Large intestine (tissue), 3 donors: ENCODE measurements at regions not wholly inside any gene's neighbourhood (a gene's known extent, or its start where the extent isn't known, plus 50 kb on each side); places are given as distances from the start of the nearest gene placed in this dataset.
"Not testable (repeated sequence)": the region's sequence is repeated elsewhere in the genome, so short reads cannot be mapped to it uniquely, and the experiment has no call there.

ENCODE experiments used
- DNase-seq, 2 donors: peaks; one replicate each; pipeline versions ENCODE4 v3.0.0 to v3.0.0-alpha.2; 2013
- H3K27ac ChIP-seq: one replicate; pipeline ENCODE4 v1.5.1; 2013; ENCODE audit warnings: low read length
- H3K27me3 ChIP-seq: 2 replicates; pipeline ENCODE4 v1.6.1; 2013; ENCODE audit warnings: low read length; ENCODE audit not compliant: control insufficient read depth, insufficient read depth
- H3K36me3 ChIP-seq: 2 replicates; pipeline ENCODE4 v1.6.1; 2013; ENCODE audit warnings: low read length; ENCODE audit not compliant: control insufficient read depth, insufficient read depth
- H3K4me1 ChIP-seq: one replicate; pipeline ENCODE4 v1.6.1; 2013; ENCODE audit warnings: low read length; ENCODE audit not compliant: control insufficient read depth, insufficient read depth
- H3K4me3 ChIP-seq: one replicate; pipeline ENCODE4 v1.5.1; 2013; ENCODE audit warnings: low read length
- H3K9me3 ChIP-seq: one replicate; pipeline ENCODE4 v1.6.1; 2013; ENCODE audit warnings: mild to moderate bottlenecking, low read depth, low read length, moderate library complexity; ENCODE audit not compliant: control insufficient read depth
- WGBS: methylation state at CpG from one replicate; pipeline ENCODE4 v1.1.5; 2013; ENCODE audit warnings: low lambda C conversion rate; ENCODE audit not compliant: insufficient coverage; 5-methylcytosine and 5-hydroxymethylcytosine counted together

- Histone ChIP-seq H3K27ac (no peak overlapping the region), H3K4me3 (no peak overlapping the region), H3K36me3 (no peaks in the 10 kb centered on the region), H3K4me1 (no peaks in the 10 kb centered on the region), H3K9me3 (no peaks in the 10 kb centered on the region), H3K27me3 (peaks cover 2% of the 10 kb centered on the region)
- no CpG with 5 or more reads among the region's 6 CpGs for WGBS
- no peak for DNase-seq
Observed at GRCh38 chr5:127186657-127187056, 103.9 kb upstream of the MEGF10 start.

- DNase-seq, result no peak
- H3K27ac ChIP-seq, result no peak overlapping the region
- H3K4me1 ChIP-seq, result peaks cover 3% of the 10 kb centered on the region
- H3K27me3 ChIP-seq, result peaks cover 2% of the 10 kb centered on the region
- no peak overlapping the region for H3K4me3 ChIP-seq
- no peaks in the 10 kb centered on the region for H3K36me3 ChIP-seq
- H3K9me3 ChIP-seq, result no peaks in the 10 kb centered on the region
- 86% methylated on average over 1 of the region's 5 CpGs for WGBS
Observed at GRCh38 chr5:127187706-127188105, 102.9 kb upstream of the MEGF10 start.

- no CpG with 5 or more reads among the region's 3 CpGs for WGBS
Observed at GRCh38 chr5:127192150-127192549, 98.4 kb upstream of the MEGF10 start.

DNA sequence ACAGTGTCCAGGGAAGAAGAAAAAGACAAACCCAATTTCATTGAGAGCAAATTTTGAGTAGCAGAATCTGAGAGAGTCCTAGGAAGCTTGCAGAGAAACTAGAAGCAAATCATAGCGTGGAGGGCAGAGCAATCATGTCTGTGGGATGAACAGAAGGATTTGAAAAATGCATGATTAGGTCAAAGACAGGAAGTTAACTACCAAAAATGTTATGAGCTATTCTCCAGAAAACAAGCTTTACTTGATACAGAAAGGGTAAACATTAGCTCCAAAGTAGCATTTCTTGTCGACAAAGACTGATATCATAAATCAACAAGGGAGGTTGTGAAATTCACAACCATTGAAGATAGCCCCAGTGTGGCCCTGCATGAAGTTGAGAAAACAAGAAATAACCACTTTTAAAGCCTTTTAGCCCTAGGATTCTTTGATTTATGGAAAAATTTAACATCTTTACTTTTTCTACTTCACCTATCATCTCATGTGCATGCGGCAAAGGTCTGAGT is 97.7 kb upstream of the MEGF10 start:
- H3K27me3 ChIP-seq, result no peaks in the 10 kb centered on the region
- peaks cover 4% of the 10 kb centered on the region for H3K4me1 ChIP-seq
- H3K4me3 ChIP-seq, result no peak overlapping the region
- WGBS, result no CpG with 5 or more reads among the region's 3 CpGs
- H3K9me3 ChIP-seq, result no peaks in the 10 kb centered on the region
- no peaks in the 10 kb centered on the region for H3K36me3 ChIP-seq
- DNase-seq, result peak; percentile 3 to 47
- no peak overlapping the region for H3K27ac ChIP-seq

More at GRCh38 chr5:127192150-127192549, 98.4 kb upstream of the MEGF10 start:
- Histone ChIP-seq H3K27me3 (peaks cover 2% of the 10 kb centered on the region), H3K9me3 (no peaks in the 10 kb centered on the region), H3K27ac (no peak overlapping the region), H3K4me3 (no peak overlapping the region), H3K36me3 (no peaks in the 10 kb centered on the region), H3K4me1 (peaks cover 4% of the 10 kb centered on the region)
- DNase-seq, result no peak

DNA sequence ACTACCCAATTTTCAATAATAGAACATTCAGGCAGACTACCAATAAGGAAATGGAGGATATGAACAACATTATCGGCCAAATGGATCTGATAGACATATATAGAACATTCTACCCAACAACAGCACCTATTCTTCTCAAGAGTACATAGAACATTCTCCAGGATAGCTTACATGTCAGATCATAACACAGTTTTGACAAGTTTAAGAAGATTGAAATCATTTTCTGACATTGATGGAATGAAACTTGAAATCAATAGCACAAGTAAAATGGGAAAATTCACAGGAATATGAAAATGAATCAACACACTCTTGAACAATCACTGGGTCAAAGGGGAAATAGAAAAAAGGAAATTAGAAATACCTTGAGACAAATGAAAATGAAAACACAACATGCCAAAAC is 94.6 kb upstream of the MEGF10 start:
- WGBS, result 86% methylated on average over 1 of the region's 1 CpG
- H3K27ac ChIP-seq, result no peak overlapping the region
- no peaks in the 10 kb centered on the region for H3K9me3 ChIP-seq
- H3K27me3 ChIP-seq, result no peaks in the 10 kb centered on the region
- no peak overlapping the region for H3K4me3 ChIP-seq
- H3K4me1 ChIP-seq, result peaks cover 4% of the 10 kb centered on the region
- H3K36me3 ChIP-seq, result no peaks in the 10 kb centered on the region
- no peak for DNase-seq

GRCh38 chr5:127197402-127198167 is 93.0 kb upstream of the MEGF10 start:
- H3K27me3 ChIP-seq, H3K36me3 ChIP-seq, H3K27ac ChIP-seq, H3K9me3 ChIP-seq, H3K4me3 ChIP-seq, H3K4me1 ChIP-seq: not testable (repeated sequence)
- WGBS, result no CpG with 5 or more reads among the region's 4 CpGs
- peak; percentile 4 to 18 for DNase-seq

GRCh38 chr5:127202738-127203137 is 87.9 kb upstream of the MEGF10 start:
- DNase-seq, result not testable (repeated sequence)
- WGBS, result no CpG with 5 or more reads among the region's 4 CpGs

DNA sequence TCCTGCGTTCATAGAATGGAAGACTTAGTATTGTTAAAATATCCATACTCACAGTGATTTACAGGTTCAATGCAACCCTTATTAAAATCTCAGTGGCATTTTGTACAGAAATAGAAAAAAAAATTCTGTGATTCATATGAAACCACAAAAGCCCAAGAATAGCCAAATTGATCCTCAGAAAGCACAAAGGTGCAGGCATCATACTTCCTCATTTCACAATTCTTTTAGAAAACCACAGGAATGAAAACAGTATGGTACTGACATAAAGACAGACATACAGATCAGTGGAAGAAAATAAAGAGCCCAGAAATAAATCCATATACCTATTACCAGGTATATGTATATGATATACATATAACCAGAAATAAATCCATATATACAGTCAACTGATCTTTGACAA is 86.8 kb upstream of the MEGF10 start:
- Histone ChIP-seq H3K36me3 (no peaks in the 10 kb centered on the region), H3K27me3 (no peaks in the 10 kb centered on the region), H3K4me1 (no peaks in the 10 kb centered on the region), H3K4me3 (no peak overlapping the region), H3K9me3 (no peaks in the 10 kb centered on the region), H3K27ac (no peak overlapping the region)
- WGBS, result 100% methylated on average over 1 of the region's 1 CpG
- DNase-seq, result no peak

More at GRCh38 chr5:127202738-127203137, 87.9 kb upstream of the MEGF10 start:
- H3K27me3 ChIP-seq, H3K27ac ChIP-seq, H3K4me3 ChIP-seq, H3K4me1 ChIP-seq, H3K36me3 ChIP-seq, H3K9me3 ChIP-seq: not testable (repeated sequence)

GRCh38 chr5:127205147-127205546 is 85.4 kb upstream of the MEGF10 start:
- Histone ChIP-seq H3K27me3 (peaks cover 2% of the 10 kb centered on the region), H3K36me3 (no peaks in the 10 kb centered on the region), H3K4me3 (no peak overlapping the region), H3K27ac (no peak overlapping the region), H3K9me3 (no peaks in the 10 kb centered on the region), H3K4me1 (no peaks in the 10 kb centered on the region)
- WGBS, result 80% methylated on average over 2 of the region's 3 CpGs
- no peak for DNase-seq

GRCh38 chr5:127206320-127207113 is 84.1 kb upstream of the MEGF10 start:
- no peak overlapping the region for H3K4me3 ChIP-seq
- H3K9me3 ChIP-seq, result no peaks in the 10 kb centered on the region
- peaks cover 2% of the 10 kb centered on the region for H3K27me3 ChIP-seq
- no peak overlapping the region for H3K27ac ChIP-seq
- DNase-seq, result no peak
- no peaks in the 10 kb centered on the region for H3K4me1 ChIP-seq
- H3K36me3 ChIP-seq, result no peaks in the 10 kb centered on the region
- WGBS, result 100% methylated on average over 1 of the region's 4 CpGs
